ENCODE measurements at regions not wholly inside any gene's neighbourhood (a gene's known extent, or its start where the extent isn't known, plus 50 kb on each side); places are given as distances from the start of the nearest gene placed in this dataset.

- H3K4me1 ChIP-seq (ENCODE audit: insufficient read depth, low read length, poor library complexity, severe bottlenecking) = no peaks in the 10 kb centered on the region
- no peak overlapping the region for H3K27ac ChIP-seq (ENCODE audit: low read depth, low read length, poor library complexity, severe bottlenecking)
- H2AFZ ChIP-seq (ENCODE audit: low read length) = no peak overlapping the region
- BruUV-seq (replicated peaks) = no TSS peak
- ChIA-PET CTCF (ENCODE audit: unreplicated experiment) (no interaction called here), POLR2A (no interaction called here)
- H3K4me2 ChIP-seq (ENCODE audit: low read length) = no peak overlapping the region
- no peak overlapping the region for H3K4me3 ChIP-seq (ENCODE audit: low read depth, low read length, poor library complexity, severe bottlenecking)
- H3K36me3 ChIP-seq (ENCODE audit: insufficient read depth, low read length) = no peaks in the 10 kb centered on the region
- DNase-seq (ENCODE audit: low spot score) = no peak
- no peaks in the 10 kb centered on the region for H3K79me2 ChIP-seq (ENCODE audit: insufficient read depth, low read depth, low read length)
- H3K9me2 ChIP-seq (ENCODE audit: insufficient read depth, low read length) = no peaks in the 10 kb centered on the region
- TF ChIP-seq EZH2phosphoT487 (IDR thresholded peaks at IDR 0.05; ENCODE audit: borderline replicate concordance, low read depth, low read length) = no peak
- TF ChIP-seq CTCF (conservative IDR thresholded peaks at IDR 0.05; ENCODE audit: low read length) = no peak
- no peaks in the 10 kb centered on the region for H4K20me1 ChIP-seq (ENCODE audit: insufficient read depth, low read length)
- H3K9me3 ChIP-seq (ENCODE audit: low read length) = no peaks in the 10 kb centered on the region
- intact Hi-C loops (cut with micrococcal nuclease; ENCODE audit: unreplicated experiment) = no loop called here
These were observed 1084.4 kb downstream of the SLITRK1 start for GRCh38 chr13:82797876-82798275.

GRCh38 chr13:82791035-82791434 lies 1091.2 kb downstream of the SLITRK1 start:
- H3K9me3 ChIP-seq (ENCODE audit: low read length) = no peaks in the 10 kb centered on the region
- BruUV-seq (replicated peaks) = no TSS peak
- no peaks in the 10 kb centered on the region for H3K36me3 ChIP-seq (ENCODE audit: insufficient read depth, low read length)
- ChIA-PET CTCF (ENCODE audit: unreplicated experiment) (no interaction called here), POLR2A (no interaction called here)
- no peak overlapping the region for H2AFZ ChIP-seq (ENCODE audit: low read length)
- no peak for TF ChIP-seq CTCF (conservative IDR thresholded peaks at IDR 0.05; ENCODE audit: low read length)
- TF ChIP-seq EZH2phosphoT487 (IDR thresholded peaks at IDR 0.05; ENCODE audit: borderline replicate concordance, low read depth, low read length) = no peak
- intact Hi-C loops (cut with micrococcal nuclease; ENCODE audit: unreplicated experiment) = no loop called here
- H3K79me2 ChIP-seq (ENCODE audit: insufficient read depth, low read depth, low read length) = no peaks in the 10 kb centered on the region
- H4K20me1 ChIP-seq (ENCODE audit: insufficient read depth, low read length) = no peaks in the 10 kb centered on the region
- DNase-seq (ENCODE audit: low spot score) = no peak
- no peak overlapping the region for H3K4me3 ChIP-seq (ENCODE audit: low read depth, low read length, poor library complexity, severe bottlenecking)
- no peaks in the 10 kb centered on the region for H3K9me2 ChIP-seq (ENCODE audit: insufficient read depth, low read length)
- no peaks in the 10 kb centered on the region for H3K4me1 ChIP-seq (ENCODE audit: insufficient read depth, low read length, poor library complexity, severe bottlenecking)
- no peak overlapping the region for H3K4me2 ChIP-seq (ENCODE audit: low read length)
- no peak overlapping the region for H3K27ac ChIP-seq (ENCODE audit: low read depth, low read length, poor library complexity, severe bottlenecking)

- Histone ChIP-seq H3K9me2 (ENCODE audit: insufficient read depth, low read length) (no peaks in the 10 kb centered on the region), H3K79me2 (ENCODE audit: insufficient read depth, low read depth, low read length) (no peaks in the 10 kb centered on the region), H3K9me3 (ENCODE audit: low read length) (0 out of 2 replicates have a peak, but pooled peaks cover 6% of the 10 kb centered on the region), H3K4me2 (ENCODE audit: low read length) (no peak overlapping the region), H3K4me3 (ENCODE audit: low read depth, low read length, poor library complexity, severe bottlenecking) (no peak overlapping the region), H3K4me1 (ENCODE audit: insufficient read depth, low read length, poor library complexity, severe bottlenecking) (no peaks in the 10 kb centered on the region), H4K20me1 (ENCODE audit: insufficient read depth, low read length) (no peaks in the 10 kb centered on the region), H3K27ac (ENCODE audit: low read depth, low read length, poor library complexity, severe bottlenecking) (no peak overlapping the region), H2AFZ (ENCODE audit: low read length) (no peak overlapping the region), H3K36me3 (ENCODE audit: insufficient read depth, low read length) (no peaks in the 10 kb centered on the region)
- CTCF ChIA-PET (ENCODE audit: unreplicated experiment) = no interaction called here
- no TSS peak for BruUV-seq (replicated peaks)
- intact Hi-C loops (cut with micrococcal nuclease; ENCODE audit: unreplicated experiment) = no loop called here
- no peak for DNase-seq (ENCODE audit: low spot score)
- no peak for TF ChIP-seq CTCF (conservative IDR thresholded peaks at IDR 0.05; ENCODE audit: low read length)
- TF ChIP-seq EZH2phosphoT487 (IDR thresholded peaks at IDR 0.05; ENCODE audit: borderline replicate concordance, low read depth, low read length) = no peak
- POLR2A ChIA-PET = no interaction called here
These were observed 1109.5 kb downstream of the SLITRK1 start for GRCh38 chr13:82772816-82773215.
